BJ (cell line): ENCODE measurements at regions not wholly inside any gene's neighbourhood (a gene's known extent, or its start where the extent isn't known, plus 50 kb on each side); places are given as distances from the start of the nearest gene placed in this dataset.
"Not testable (repeated sequence)": the region's sequence is repeated elsewhere in the genome, so short reads cannot be mapped to it uniquely, and the experiment has no call there.

Source experiments
- CTCF ChIA-PET: fragments of 350-600 bp; formaldehyde crosslinking; extraction: SDS; loops from one replicate; lab custom pipeline; 2021; ENCODE audit warnings: antibody characterized with exemption, inconsistent platforms; lab: Yijun Ruan, JAX
- POLR2A ChIA-PET: fragments of 300-600 bp; sonication (Branson Sonifier 250); formaldehyde crosslinking; extraction: SDS; loops from one replicate; lab custom pipeline; 2021; ENCODE audit warnings: antibody characterized with exemption; lab: Charles Lee
- DNase-seq: peaks from one replicate; pipeline ENCODE4 v3.0.0-alpha.2; 2011; ENCODE audit warnings: low read depth
- H3K27me3 ChIP-seq: 2 replicates; pipeline ENCODE4 v1.6.0; 2011; ENCODE audit warnings: low read length; ENCODE audit not compliant: control insufficient read depth, insufficient read depth
- H3K36me3 ChIP-seq: 2 replicates; pipeline ENCODE4 v1.5.1; 2011; ENCODE audit warnings: low read length; ENCODE audit not compliant: control insufficient read depth, insufficient read depth
- H3K4me3 ChIP-seq: 2 replicates; pipeline ENCODE4 v1.5.1; 2011; ENCODE audit warnings: low read depth, mild to moderate bottlenecking, control low read depth, low read length
- TF ChIP-seq, protein P1 (sequence below): IDR thresholded peaks from 2 replicates; pipeline ENCODE4 v1.5.1; 2011; ENCODE audit warnings: low read depth, mild to moderate bottlenecking, control low read depth, inconsistent platforms, low read length, moderate library complexity; ENCODE audit not compliant: insufficient read depth

DNA sequence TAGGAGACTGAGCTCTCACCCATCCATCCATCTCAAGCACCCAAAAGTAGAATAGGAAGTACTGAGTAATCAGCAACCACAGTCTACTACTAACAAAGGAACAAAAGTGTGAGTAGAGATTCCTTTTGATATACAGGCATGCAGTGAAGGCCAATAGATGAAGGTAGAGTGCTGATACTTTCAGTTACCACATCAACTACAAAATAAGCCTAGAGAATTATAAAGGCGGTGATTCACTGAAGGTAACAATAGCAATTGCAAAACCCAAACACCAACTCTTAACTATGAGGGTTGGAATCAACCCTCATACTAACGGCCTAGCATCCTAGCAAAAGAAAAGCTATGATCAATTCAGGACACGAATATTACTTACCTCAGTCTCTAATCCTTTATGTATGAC lies 992.6 kb downstream of the DNAH5 start:
- CTCF ChIA-PET, result no interaction called here
- no peak overlapping the region for H3K4me3 ChIP-seq
- POLR2A ChIA-PET, result no interaction called here
- DNase-seq, result no peak
- H3K36me3 ChIP-seq, result no peaks in the 10 kb centered on the region
- H3K27me3 ChIP-seq, result no peaks in the 10 kb centered on the region
- TF ChIP-seq, protein P1, sequence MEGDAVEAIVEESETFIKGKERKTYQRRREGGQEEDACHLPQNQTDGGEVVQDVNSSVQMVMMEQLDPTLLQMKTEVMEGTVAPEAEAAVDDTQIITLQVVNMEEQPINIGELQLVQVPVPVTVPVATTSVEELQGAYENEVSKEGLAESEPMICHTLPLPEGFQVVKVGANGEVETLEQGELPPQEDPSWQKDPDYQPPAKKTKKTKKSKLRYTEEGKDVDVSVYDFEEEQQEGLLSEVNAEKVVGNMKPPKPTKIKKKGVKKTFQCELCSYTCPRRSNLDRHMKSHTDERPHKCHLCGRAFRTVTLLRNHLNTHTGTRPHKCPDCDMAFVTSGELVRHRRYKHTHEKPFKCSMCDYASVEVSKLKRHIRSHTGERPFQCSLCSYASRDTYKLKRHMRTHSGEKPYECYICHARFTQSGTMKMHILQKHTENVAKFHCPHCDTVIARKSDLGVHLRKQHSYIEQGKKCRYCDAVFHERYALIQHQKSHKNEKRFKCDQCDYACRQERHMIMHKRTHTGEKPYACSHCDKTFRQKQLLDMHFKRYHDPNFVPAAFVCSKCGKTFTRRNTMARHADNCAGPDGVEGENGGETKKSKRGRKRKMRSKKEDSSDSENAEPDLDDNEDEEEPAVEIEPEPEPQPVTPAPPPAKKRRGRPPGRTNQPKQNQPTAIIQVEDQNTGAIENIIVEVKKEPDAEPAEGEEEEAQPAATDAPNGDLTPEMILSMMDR, result no peak

DNA sequence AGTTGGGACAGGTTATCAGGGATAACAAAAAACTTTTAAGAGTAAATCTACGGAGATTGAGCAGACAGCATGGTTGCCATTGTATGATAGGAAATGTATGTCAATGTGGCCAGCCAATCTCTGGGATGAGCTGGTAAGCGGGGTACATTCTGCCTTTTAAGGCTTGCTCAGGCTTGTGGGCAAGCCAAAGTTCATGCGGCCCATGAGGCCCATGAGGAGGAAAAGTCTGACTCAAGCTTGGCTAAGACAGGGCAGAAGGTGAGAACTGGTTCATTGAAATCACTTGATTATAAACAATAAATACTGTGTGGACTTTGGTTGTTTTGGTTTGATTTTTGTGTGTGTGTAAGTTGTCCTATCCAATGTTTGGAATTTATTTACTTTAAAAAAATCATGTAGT lies 997.1 kb downstream of the DNAH5 start:
- Histone ChIP-seq H3K27me3 (no peaks in the 10 kb centered on the region), H3K36me3 (no peaks in the 10 kb centered on the region), H3K4me3 (no peak overlapping the region)
- TF ChIP-seq, protein P1, result no peak
- ChIA-PET CTCF (no interaction called here), POLR2A (interaction anchor here (0.6 kb wide), 1 partner anchor 42 kb away, joined by 3 read pairs; no protein-coding TSS in a partner anchor)
- DNase-seq, result no peak

DNA sequence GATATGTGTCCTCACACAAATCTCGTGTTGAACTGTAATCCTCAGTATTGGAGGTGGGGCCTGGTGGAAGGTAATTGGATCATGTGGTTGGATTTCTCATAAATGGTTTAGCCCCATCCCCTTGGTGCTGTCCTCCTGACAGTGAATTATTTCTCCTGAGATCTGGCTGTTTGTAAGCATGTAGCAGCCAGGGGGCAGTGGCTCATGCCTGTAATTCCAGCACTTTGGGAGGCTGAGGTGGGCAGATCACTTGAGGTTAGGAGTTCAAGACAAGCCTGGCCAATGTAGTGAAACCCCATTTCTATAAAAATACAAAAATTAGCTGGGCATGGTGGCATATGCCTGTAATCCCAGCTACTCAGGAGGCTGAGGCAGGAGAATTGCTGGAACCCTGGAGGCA lies 999.0 kb downstream of the DNAH5 start:
- H3K36me3 ChIP-seq, H3K4me3 ChIP-seq, POLR2A ChIA-PET, H3K27me3 ChIP-seq, CTCF ChIA-PET, DNase-seq: not testable (repeated sequence)

DNA sequence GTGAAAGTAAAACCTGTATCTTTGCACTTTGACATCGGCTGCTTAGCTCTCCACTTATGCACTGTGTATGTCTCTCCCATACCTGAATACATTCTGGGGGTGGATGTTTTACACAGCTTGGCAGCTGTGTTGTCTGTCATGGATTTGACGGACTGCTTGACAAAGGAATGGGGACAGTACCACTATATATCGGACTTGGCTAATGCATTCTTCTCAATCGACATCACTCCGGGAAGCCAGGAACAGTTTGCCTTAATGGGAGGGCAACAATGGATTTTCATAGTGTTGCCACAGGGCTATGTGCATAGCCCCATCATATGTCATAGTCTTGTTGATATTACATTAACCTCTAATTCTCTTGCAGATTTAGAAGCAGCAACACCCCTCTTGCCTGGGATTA lies 1008.3 kb downstream of the DNAH5 start:
- ChIA-PET POLR2A (no interaction called here), CTCF (no interaction called here)
- no peak for DNase-seq
- H3K36me3 ChIP-seq, result no peaks in the 10 kb centered on the region
- H3K27me3 ChIP-seq, result no peaks in the 10 kb centered on the region
- H3K4me3 ChIP-seq, result no peak overlapping the region
- TF ChIP-seq, protein P1, result no peak

DNA sequence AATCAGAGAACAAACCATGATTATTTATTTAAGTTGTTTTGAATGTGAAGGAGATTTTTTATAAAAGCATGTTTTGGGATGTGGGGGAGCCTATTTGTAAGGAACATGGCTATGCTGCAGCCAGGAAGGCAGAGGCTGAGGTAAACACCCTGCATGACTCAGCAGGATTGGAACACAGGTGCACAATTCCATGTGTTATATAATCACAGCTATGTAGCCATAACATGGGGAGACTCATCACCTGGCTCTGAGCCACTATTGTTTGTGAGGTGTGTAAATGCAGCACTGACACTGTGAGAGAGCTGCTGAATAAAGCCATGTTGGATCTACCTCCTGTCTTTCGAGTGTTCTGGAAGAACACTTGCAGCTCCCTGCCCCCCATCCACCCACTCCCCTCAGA lies 1009.8 kb downstream of the DNAH5 start:
- Histone ChIP-seq H3K27me3 (no peaks in the 10 kb centered on the region), H3K4me3 (no peak overlapping the region), H3K36me3 (no peaks in the 10 kb centered on the region)
- TF ChIP-seq, protein P1, result no peak
- CTCF ChIA-PET, result no interaction called here
- no peak for DNase-seq
- POLR2A ChIA-PET, result no interaction called here

DNA sequence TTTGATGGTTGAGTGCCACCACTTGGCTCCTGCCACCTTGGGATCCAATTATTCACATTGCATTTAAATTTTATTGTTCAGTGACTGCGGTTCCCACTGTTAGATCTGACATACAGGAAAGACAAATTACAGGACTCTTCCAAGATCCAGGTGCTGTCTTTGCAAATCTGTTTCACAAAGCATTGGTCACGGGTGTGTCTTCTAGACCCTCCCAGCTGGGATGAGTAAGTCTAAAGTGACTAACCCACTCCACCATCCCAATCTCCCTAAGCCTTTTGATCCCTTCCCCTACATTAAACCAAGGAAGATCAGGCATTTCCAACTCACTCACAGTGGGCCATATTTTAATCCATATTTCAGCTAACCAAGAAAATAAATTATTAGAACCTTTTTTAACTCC lies 1016.3 kb upstream of the CTNND2 start:
- Histone ChIP-seq H3K4me3 (no peak overlapping the region), H3K36me3 (no peaks in the 10 kb centered on the region), H3K27me3 (no peaks in the 10 kb centered on the region)
- CTCF ChIA-PET, result no interaction called here
- no peak for DNase-seq
- POLR2A ChIA-PET, result no interaction called here
- TF ChIP-seq, protein P1, result no peak
